ENCODE measurements at regions not wholly inside any gene's neighbourhood (a gene's known extent, or its start where the extent isn't known, plus 50 kb on each side); places are given as distances from the start of the nearest gene placed in this dataset.

DNA sequence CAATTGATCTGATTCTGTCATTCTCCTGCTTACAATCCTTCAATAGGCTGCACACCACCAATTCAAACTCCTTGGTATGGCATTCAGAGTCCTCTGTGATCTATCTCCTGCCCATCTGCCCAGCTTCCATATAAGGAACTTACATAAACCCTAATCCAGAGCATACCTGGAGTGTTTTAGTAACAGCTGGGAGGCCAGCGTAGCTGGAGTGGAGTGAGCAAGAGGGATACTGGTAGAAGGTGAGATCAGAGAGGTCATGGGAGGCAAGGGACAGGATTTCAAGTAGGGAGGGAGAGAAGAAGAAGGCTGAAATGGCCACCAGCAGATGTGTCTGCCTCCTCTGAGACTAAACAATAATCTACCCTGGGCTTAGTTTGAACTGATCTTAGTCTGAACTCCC lies 288.5 kb downstream of the MEF2C start:
- H3K4me1 Mint-ChIP-seq = no peaks in the 10 kb centered on the region; the same call in 2 of the 3 replicates
- Histone ChIP-seq H3K4me3 (no peak overlapping the region), H3K27me3 (ENCODE audit: insufficient read depth) (no peaks in the 10 kb centered on the region), H3K27ac (ENCODE audit: low read depth) (no peak overlapping the region), H4K20me1 (replicated peaks; ENCODE audit: insufficient read depth) (no peaks in the 10 kb centered on the region), H3K36me3 (ENCODE audit: insufficient read depth) (no peaks in the 10 kb centered on the region), H3K4me1 (ENCODE audit: insufficient read depth) (0 out of 2 replicates have a peak, but pooled peaks cover 5% of the 10 kb centered on the region), H3F3A (replicated peaks; ENCODE audit: low read depth) (no peaks in the 10 kb centered on the region), H3K9me2 (ENCODE audit: insufficient read depth) (peaks cover 4% of the 10 kb centered on the region; the same call in 1 of the 2 replicates), H2AFZ (no peak overlapping the region), H3K79me2 (replicated peaks; ENCODE audit: insufficient read depth) (no peaks in the 10 kb centered on the region), H3K4me2 (no peak overlapping the region)
- H3K27me3 Mint-ChIP-seq (ENCODE audit: insufficient read depth, low read depth, poor library complexity) = no peaks in the 10 kb centered on the region
- H3K36me3 Mint-ChIP-seq (ENCODE audit: low read depth) = no peaks in the 10 kb centered on the region
- ATAC-seq (no peak), DNase-seq (ENCODE audit: low spot score) (no peak)
- no peak overlapping the region for H3K4me3 Mint-ChIP-seq
- H3K27ac Mint-ChIP-seq = no peak overlapping the region
- no peaks in the 10 kb centered on the region for H3K9me3 Mint-ChIP-seq
- TF ChIP-seq, protein P1, sequence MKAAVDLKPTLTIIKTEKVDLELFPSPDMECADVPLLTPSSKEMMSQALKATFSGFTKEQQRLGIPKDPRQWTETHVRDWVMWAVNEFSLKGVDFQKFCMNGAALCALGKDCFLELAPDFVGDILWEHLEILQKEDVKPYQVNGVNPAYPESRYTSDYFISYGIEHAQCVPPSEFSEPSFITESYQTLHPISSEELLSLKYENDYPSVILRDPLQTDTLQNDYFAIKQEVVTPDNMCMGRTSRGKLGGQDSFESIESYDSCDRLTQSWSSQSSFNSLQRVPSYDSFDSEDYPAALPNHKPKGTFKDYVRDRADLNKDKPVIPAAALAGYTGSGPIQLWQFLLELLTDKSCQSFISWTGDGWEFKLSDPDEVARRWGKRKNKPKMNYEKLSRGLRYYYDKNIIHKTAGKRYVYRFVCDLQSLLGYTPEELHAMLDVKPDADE (IDR thresholded peaks at IDR 0.05) = no peak
- TF ChIP-seq POLR2AphosphoS5 (IDR thresholded peaks at IDR 0.05; ENCODE audit: low read depth) = no peak

DNA sequence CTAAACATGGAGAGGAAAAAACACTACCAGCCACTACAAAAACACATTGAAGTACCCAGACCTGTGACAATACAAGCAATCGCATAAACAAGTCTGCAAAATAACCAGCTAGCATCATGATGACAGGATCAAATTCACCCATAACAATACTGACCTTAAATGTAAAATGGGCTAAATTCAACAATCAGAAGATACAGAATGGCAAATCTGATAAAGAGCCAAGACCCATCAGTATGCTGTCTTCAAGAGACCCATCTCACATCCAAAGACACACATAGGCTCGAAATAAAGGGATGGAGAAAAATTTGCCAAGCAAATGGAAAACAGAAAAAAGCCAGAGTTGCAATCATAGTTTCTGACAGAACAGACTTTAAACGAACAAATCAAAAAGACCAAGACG lies 294.4 kb downstream of the MEF2C start:
- Mint-ChIP-seq H3K4me1 (no peaks in the 10 kb centered on the region; the same call in 2 of the 3 replicates), H3K36me3 (ENCODE audit: low read depth) (no peaks in the 10 kb centered on the region; the same call in 2 of the 3 replicates)
- no peak for ATAC-seq

More for the DNA sequence above, 294.4 kb downstream of the MEF2C start:
- Histone ChIP-seq H3K27me3 (ENCODE audit: insufficient read depth) (no peaks in the 10 kb centered on the region), H3K4me1 (ENCODE audit: insufficient read depth) (no peaks in the 10 kb centered on the region), H3K79me2 (replicated peaks; ENCODE audit: insufficient read depth) (no peaks in the 10 kb centered on the region), H4K20me1 (replicated peaks; ENCODE audit: insufficient read depth) (no peaks in the 10 kb centered on the region), H3K9me2 (ENCODE audit: insufficient read depth) (peaks cover 5% of the 10 kb centered on the region), H3K27ac (ENCODE audit: low read depth) (no peak overlapping the region), H3K4me3 (no peak overlapping the region), H3K4me2 (no peak overlapping the region), H3F3A (replicated peaks; ENCODE audit: low read depth) (no peaks in the 10 kb centered on the region), H3K36me3 (ENCODE audit: insufficient read depth) (no peaks in the 10 kb centered on the region), H2AFZ (no peak overlapping the region)
- Mint-ChIP-seq H3K27me3 (ENCODE audit: insufficient read depth, low read depth, poor library complexity) (peaks cover 4% of the 10 kb centered on the region), H3K9me3 (peaks cover 10% of the 10 kb centered on the region; the same call in 2 of the 3 replicates), H3K4me3 (no peak overlapping the region), H3K27ac (no peak overlapping the region)
- TF ChIP-seq, protein P2, sequence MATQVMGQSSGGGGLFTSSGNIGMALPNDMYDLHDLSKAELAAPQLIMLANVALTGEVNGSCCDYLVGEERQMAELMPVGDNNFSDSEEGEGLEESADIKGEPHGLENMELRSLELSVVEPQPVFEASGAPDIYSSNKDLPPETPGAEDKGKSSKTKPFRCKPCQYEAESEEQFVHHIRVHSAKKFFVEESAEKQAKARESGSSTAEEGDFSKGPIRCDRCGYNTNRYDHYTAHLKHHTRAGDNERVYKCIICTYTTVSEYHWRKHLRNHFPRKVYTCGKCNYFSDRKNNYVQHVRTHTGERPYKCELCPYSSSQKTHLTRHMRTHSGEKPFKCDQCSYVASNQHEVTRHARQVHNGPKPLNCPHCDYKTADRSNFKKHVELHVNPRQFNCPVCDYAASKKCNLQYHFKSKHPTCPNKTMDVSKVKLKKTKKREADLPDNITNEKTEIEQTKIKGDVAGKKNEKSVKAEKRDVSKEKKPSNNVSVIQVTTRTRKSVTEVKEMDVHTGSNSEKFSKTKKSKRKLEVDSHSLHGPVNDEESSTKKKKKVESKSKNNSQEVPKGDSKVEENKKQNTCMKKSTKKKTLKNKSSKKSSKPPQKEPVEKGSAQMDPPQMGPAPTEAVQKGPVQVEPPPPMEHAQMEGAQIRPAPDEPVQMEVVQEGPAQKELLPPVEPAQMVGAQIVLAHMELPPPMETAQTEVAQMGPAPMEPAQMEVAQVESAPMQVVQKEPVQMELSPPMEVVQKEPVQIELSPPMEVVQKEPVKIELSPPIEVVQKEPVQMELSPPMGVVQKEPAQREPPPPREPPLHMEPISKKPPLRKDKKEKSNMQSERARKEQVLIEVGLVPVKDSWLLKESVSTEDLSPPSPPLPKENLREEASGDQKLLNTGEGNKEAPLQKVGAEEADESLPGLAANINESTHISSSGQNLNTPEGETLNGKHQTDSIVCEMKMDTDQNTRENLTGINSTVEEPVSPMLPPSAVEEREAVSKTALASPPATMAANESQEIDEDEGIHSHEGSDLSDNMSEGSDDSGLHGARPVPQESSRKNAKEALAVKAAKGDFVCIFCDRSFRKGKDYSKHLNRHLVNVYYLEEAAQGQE (IDR thresholded peaks at IDR 0.05; ENCODE audit: unreplicated experiment) = no peak
- no peak for TF ChIP-seq NANOG (IDR thresholded peaks at IDR 0.05; ENCODE audit: borderline replicate concordance)
- no peak for TF ChIP-seq JUNB (IDR thresholded peaks at IDR 0.05; ENCODE audit: unreplicated experiment)
- no peak for TF ChIP-seq EZH2 (IDR thresholded peaks at IDR 0.05; ENCODE audit: low read depth, unreplicated experiment)
- TF ChIP-seq EZH2phosphoT487 (IDR thresholded peaks at IDR 0.05; ENCODE audit: unreplicated experiment) = no peak
- DNase-seq (ENCODE audit: low spot score) = no peak

Data from GM23338 (cell line).